ENCODE measurements at regions not wholly inside any gene's neighbourhood (a gene's known extent, or its start where the extent isn't known, plus 50 kb on each side); places are given as distances from the start of the nearest gene placed in this dataset.

DNA sequence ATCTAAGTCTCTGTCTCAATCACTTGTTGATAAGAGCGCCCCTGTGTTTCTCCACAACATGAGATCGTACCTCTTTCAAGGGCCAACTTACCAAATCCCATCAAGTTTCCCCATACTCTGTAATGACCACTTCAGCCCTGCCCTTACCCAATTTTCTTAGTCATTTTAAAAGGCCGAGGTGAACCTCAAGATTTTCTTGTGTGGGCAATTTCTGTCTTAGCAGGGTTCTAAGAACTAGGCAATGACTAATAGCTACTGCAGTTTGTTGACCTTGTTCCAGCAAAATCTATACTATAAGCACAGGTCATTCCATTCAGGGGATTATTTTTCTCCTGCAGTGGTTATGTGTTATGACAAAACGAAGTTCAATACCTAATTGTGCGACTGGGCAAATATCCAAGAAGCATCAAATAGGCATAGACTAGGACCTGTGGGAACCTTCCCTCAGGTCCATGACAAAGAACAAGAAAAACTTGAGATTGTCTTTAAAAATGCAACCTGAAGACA, 359.8 kb downstream of the PCNX1 start:
- Histone ChIP-seq H3K9ac (ENCODE audit: low read length) (no peak overlapping the region), H3F3A (ENCODE audit: insufficient read depth, low read length, poor library complexity, severe bottlenecking) (no peaks in the 10 kb centered on the region), H2AFZ (ENCODE audit: low read depth, low read length) (no peak overlapping the region), H3K9me2 (ENCODE audit: insufficient read depth, low read length) (no peaks in the 10 kb centered on the region), H4K20me1 (ENCODE audit: insufficient read depth) (no peaks in the 10 kb centered on the region), H3K4me3 (ENCODE audit: low read length) (no peak overlapping the region), H3K79me2 (replicated peaks; ENCODE audit: insufficient read depth, low read length) (no peaks in the 10 kb centered on the region), H3K27me3 (ENCODE audit: insufficient read depth, low read depth, low read length) (no peaks in the 10 kb centered on the region), H3K4me2 (ENCODE audit: low read length) (no peak overlapping the region), H3K36me3 (ENCODE audit: insufficient read depth, low read length) (no peaks in the 10 kb centered on the region), H3K27ac (ENCODE audit: low read length) (no peak overlapping the region), H3K9me3 (ENCODE audit: low read length) (no peaks in the 10 kb centered on the region)
- TF ChIP-seq EZH2 (IDR thresholded peaks at IDR 0.05; ENCODE audit: borderline replicate concordance, insufficient read depth, low read length, poor library complexity, severe bottlenecking) (no peak), CTCF (IDR thresholded peaks at IDR 0.05; ENCODE audit: poor library complexity, severe bottlenecking) (no peak)

GRCh38 chr14:71267691-71268090, 360.4 kb downstream of the PCNX1 start:
- no peak overlapping the region for H3K4me2 ChIP-seq (ENCODE audit: low read length)
- no peak overlapping the region for H3K9ac ChIP-seq (ENCODE audit: low read length)
- H3K27me3 ChIP-seq (ENCODE audit: insufficient read depth, low read depth, low read length): no peaks in the 10 kb centered on the region
- H3F3A ChIP-seq (ENCODE audit: insufficient read depth, low read length, poor library complexity, severe bottlenecking): no peaks in the 10 kb centered on the region
- H3K36me3 ChIP-seq (ENCODE audit: insufficient read depth, low read length): no peaks in the 10 kb centered on the region
- H3K27ac ChIP-seq (ENCODE audit: low read length): no peak overlapping the region
- H3K79me2 ChIP-seq (replicated peaks; ENCODE audit: insufficient read depth, low read length): no peaks in the 10 kb centered on the region
- no peak overlapping the region for H2AFZ ChIP-seq (ENCODE audit: low read depth, low read length)
- no peak overlapping the region for H3K4me3 ChIP-seq (ENCODE audit: low read length)
- TF ChIP-seq TAF1 (IDR thresholded peaks at IDR 0.05; ENCODE audit: low read depth): no peak
- no peak for TF ChIP-seq SMC3 (conservative IDR thresholded peaks at IDR 0.05; ENCODE audit: poor library complexity)
- no peak for TF ChIP-seq RAD21 (conservative IDR thresholded peaks at IDR 0.05)
- TF ChIP-seq CTCF (IDR thresholded peaks at IDR 0.05; ENCODE audit: poor library complexity, severe bottlenecking): no peak
- no peak for TF ChIP-seq MXI1 (conservative IDR thresholded peaks at IDR 0.05; ENCODE audit: poor library complexity, severe bottlenecking)
- no peak for TF ChIP-seq EP300 (conservative IDR thresholded peaks at IDR 0.05; ENCODE audit: poor library complexity, severe bottlenecking)
- no peak for TF ChIP-seq REST (IDR thresholded peaks at IDR 0.05; ENCODE audit: borderline replicate concordance)
- no peak for TF ChIP-seq POLR2AphosphoS5 (IDR thresholded peaks at IDR 0.05)
- TF ChIP-seq EZH2 (IDR thresholded peaks at IDR 0.05; ENCODE audit: borderline replicate concordance, insufficient read depth, low read length, poor library complexity, severe bottlenecking): no peak
- H3K9me2 ChIP-seq (ENCODE audit: insufficient read depth, low read length): no peaks in the 10 kb centered on the region
- H4K20me1 ChIP-seq (ENCODE audit: insufficient read depth): no peaks in the 10 kb centered on the region
- H3K9me3 ChIP-seq (ENCODE audit: low read length): no peaks in the 10 kb centered on the region
